Panc1 (cell line): ENCODE measurements at regions not wholly inside any gene's neighbourhood (a gene's known extent, or its start where the extent isn't known, plus 50 kb on each side); places are given as distances from the start of the nearest gene placed in this dataset.

ENCODE experiments used
- ATAC-seq: fragments of 200-7000 bp; cut with Tn5 transposase; 2 replicates; pipeline ENCODE4 v1.9.1; 2020; ENCODE audit warnings: mild to moderate bottlenecking, moderate library complexity
- BruUV-seq: library from RNA; stranded (reverse); fragments of 400-500 nt; replicated peaks from 2 replicates; lab custom pipeline; 2021; lab: Mats Ljungman, UMichigan
- CTCF ChIA-PET: fragments of 300-600 bp; sonication (Branson Sonifier 250); formaldehyde crosslinking; loops from one replicate; lab custom pipeline; 2022; ENCODE audit warnings: antibody characterized with exemption; lab: Charles Lee
- POLR2A ChIA-PET: fragments of 300-600 bp; sonication (Branson Sonifier 250); formaldehyde crosslinking; loops from one replicate; lab custom pipeline; 2022; ENCODE audit warnings: antibody characterized with exemption; lab: Charles Lee
- DNase-seq: peaks from one replicate; pipeline ENCODE4 v3.0.0-alpha.2; 2010; ENCODE audit warnings: low read depth, low spot score
- H3K27ac ChIP-seq: 2 replicates; pipeline ENCODE4 v1.5.1; 2011; ENCODE audit warnings: mild to moderate bottlenecking, low read length, inconsistent platforms
- H3K27me3 ChIP-seq: fragments of 200-500 bp; sonication (Bioruptor generic); 2 replicates; pipeline ENCODE4 v1.6.0; 2014; ENCODE audit warnings: low read length, inconsistent platforms; ENCODE audit not compliant: control insufficient read depth, insufficient read depth
- H3K36me3 ChIP-seq: fragments of 200-500 bp; sonication (Bioruptor generic); 2 replicates; pipeline ENCODE4 v1.5.1; 2014; ENCODE audit warnings: inconsistent platforms, mild to moderate bottlenecking, low read length, moderate library complexity; ENCODE audit not compliant: control insufficient read depth, insufficient read depth
- H3K4me1 ChIP-seq: 2 replicates; pipeline ENCODE4 v1.5.1; 2011; ENCODE audit warnings: inconsistent platforms, mild to moderate bottlenecking, low read length, moderate library complexity; ENCODE audit not compliant: control insufficient read depth, insufficient read depth
- H3K4me3 ChIP-seq, 2 experiments: 2 replicates each; pipeline ENCODE4 v1.5.1; 2011 to 2012; ENCODE audit warnings: low read depth in 2 of 2, low read length in 2 of 2, mild to moderate bottlenecking in 2 of 2, inconsistent platforms in 1 of 2, moderate library complexity in 1 of 2
- H3K9me3 ChIP-seq: fragments of 200-500 bp; sonication (Bioruptor generic); 2 replicates; pipeline ENCODE4 v1.5.1; 2014; ENCODE audit warnings: low read depth, mild to moderate bottlenecking, inconsistent platforms, low read length, moderate library complexity; ENCODE audit not compliant: control insufficient read depth, insufficient read depth
- POLR2AphosphoS5 ChIP-seq: IDR thresholded peaks from 2 replicates; pipeline ENCODE4 v1.6.1; 2012; ENCODE audit warnings: mild to moderate bottlenecking, low read depth, low read length, moderate library complexity
- SIN3A ChIP-seq: IDR thresholded peaks from 2 replicates; pipeline ENCODE4 v1.6.1; 2012; ENCODE audit warnings: low read depth, mild to moderate bottlenecking, low read length, moderate library complexity, borderline replicate concordance; ENCODE audit not compliant: insufficient read depth
- TCF7L2 ChIP-seq: IDR thresholded peaks from 2 replicates; pipeline ENCODE4 v1.6.1; 2011; ENCODE audit warnings: mild to moderate bottlenecking, low read depth, low read length, inconsistent platforms
- in situ Hi-C: cut with HindIII; loops from 2 replicates; pipeline ENCODE4 v1.10.0; 2016; ENCODE audit warnings: low sequenced_read_pairs, low pct_unique_long_range_greater_than_20kb
- intact Hi-C: fragments of 100-400 bp; cut with micrococcal nuclease; formaldehyde crosslinking; loops from one replicate; pipeline ENCODE4 v1.10.0; 2022; ENCODE audit not compliant: unreplicated experiment
- TF ChIP-seq, protein P1 (sequence below), 2 experiments: IDR thresholded peaks; 2 replicates each; pipeline ENCODE4 v1.6.1; 2011 to 2012; ENCODE audit warnings: low read depth in 2 of 2, control low read depth in 1 of 2, low read length in 1 of 2, mild to moderate bottlenecking in 1 of 2, moderate library complexity in 1 of 2; ENCODE audit not compliant: insufficient read depth in 1 of 2
- TF ChIP-seq, protein P2 (sequence below): fragments of 450-650 bp; IDR thresholded peaks from 2 replicates; pipeline ENCODE4 v1.5.1; 2017; ENCODE audit warnings: mild to moderate bottlenecking

DNA sequence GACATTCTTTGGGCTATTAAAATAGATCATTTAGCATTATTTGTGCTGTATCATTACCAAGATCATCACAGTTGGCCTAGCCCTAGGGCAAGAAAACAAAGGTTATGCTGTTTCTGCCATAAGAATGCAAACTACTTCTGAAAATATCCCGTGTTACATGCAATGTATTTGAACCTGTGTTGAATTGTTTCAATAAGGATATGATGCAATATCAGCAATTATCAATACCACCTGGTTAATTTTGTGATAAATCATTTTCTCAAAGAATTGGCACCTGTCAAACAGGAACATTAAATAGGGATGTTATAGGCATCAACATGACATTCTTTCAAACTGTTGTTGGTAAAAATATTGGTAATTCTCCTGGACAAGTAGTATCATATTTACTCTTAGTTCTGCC is 2002.0 kb upstream of the CDH9 start:
- no peaks in the 10 kb centered on the region for H3K9me3 ChIP-seq
- no peak for TF ChIP-seq TCF7L2
- ATAC-seq (no peak), DNase-seq (no peak)
- in situ Hi-C loops = no loop called here
- no peak overlapping the region for H3K27ac ChIP-seq
- BruUV-seq = no TSS peak
- ChIA-PET POLR2A (no interaction called here), CTCF (no interaction called here)
- H3K36me3 ChIP-seq = no peaks in the 10 kb centered on the region
- no peaks in the 10 kb centered on the region for H3K27me3 ChIP-seq
- intact Hi-C loops = no loop called here
- no peaks in the 10 kb centered on the region for H3K4me1 ChIP-seq
- no peak overlapping the region for H3K4me3 ChIP-seq

DNA sequence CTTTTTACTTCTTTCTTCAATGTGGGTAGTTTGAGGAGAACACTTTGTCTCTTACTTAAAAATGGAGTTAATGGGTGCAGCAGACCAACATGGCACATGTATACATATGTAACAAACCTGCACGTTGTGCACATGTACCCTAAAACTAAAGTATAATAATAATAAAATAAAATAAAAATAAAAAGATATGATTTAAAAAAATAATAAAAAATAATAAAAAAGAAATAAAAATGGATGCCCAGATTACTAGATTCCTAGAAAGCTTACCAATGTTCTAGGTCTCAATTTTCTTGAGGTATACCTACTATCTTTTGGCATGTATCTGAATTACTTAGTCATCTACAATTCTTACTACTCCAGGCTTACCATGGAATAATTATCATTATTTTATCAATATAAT is 2001.6 kb upstream of the CDH9 start:
- Histone ChIP-seq H3K9me3 (no peaks in the 10 kb centered on the region), H3K27ac (no peak overlapping the region), H3K4me3 (no peak overlapping the region), H3K27me3 (no peaks in the 10 kb centered on the region), H3K4me1 (no peaks in the 10 kb centered on the region), H3K36me3 (no peaks in the 10 kb centered on the region)
- POLR2A ChIA-PET = no interaction called here
- CTCF ChIA-PET = no interaction called here
- intact Hi-C loops = no loop called here
- DNase-seq (no peak), ATAC-seq (no peak)
- TF ChIP-seq SIN3A = no peak
- TF ChIP-seq, protein P1, sequence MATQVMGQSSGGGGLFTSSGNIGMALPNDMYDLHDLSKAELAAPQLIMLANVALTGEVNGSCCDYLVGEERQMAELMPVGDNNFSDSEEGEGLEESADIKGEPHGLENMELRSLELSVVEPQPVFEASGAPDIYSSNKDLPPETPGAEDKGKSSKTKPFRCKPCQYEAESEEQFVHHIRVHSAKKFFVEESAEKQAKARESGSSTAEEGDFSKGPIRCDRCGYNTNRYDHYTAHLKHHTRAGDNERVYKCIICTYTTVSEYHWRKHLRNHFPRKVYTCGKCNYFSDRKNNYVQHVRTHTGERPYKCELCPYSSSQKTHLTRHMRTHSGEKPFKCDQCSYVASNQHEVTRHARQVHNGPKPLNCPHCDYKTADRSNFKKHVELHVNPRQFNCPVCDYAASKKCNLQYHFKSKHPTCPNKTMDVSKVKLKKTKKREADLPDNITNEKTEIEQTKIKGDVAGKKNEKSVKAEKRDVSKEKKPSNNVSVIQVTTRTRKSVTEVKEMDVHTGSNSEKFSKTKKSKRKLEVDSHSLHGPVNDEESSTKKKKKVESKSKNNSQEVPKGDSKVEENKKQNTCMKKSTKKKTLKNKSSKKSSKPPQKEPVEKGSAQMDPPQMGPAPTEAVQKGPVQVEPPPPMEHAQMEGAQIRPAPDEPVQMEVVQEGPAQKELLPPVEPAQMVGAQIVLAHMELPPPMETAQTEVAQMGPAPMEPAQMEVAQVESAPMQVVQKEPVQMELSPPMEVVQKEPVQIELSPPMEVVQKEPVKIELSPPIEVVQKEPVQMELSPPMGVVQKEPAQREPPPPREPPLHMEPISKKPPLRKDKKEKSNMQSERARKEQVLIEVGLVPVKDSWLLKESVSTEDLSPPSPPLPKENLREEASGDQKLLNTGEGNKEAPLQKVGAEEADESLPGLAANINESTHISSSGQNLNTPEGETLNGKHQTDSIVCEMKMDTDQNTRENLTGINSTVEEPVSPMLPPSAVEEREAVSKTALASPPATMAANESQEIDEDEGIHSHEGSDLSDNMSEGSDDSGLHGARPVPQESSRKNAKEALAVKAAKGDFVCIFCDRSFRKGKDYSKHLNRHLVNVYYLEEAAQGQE (IDR thresholded peaks at IDR 0.05; ENCODE audit: insufficient read depth in 1 of 2, low read depth in 2 of 2, low read length in 1 of 2) = no peak
- TF ChIP-seq TCF7L2 = no peak
- TF ChIP-seq, protein P2, sequence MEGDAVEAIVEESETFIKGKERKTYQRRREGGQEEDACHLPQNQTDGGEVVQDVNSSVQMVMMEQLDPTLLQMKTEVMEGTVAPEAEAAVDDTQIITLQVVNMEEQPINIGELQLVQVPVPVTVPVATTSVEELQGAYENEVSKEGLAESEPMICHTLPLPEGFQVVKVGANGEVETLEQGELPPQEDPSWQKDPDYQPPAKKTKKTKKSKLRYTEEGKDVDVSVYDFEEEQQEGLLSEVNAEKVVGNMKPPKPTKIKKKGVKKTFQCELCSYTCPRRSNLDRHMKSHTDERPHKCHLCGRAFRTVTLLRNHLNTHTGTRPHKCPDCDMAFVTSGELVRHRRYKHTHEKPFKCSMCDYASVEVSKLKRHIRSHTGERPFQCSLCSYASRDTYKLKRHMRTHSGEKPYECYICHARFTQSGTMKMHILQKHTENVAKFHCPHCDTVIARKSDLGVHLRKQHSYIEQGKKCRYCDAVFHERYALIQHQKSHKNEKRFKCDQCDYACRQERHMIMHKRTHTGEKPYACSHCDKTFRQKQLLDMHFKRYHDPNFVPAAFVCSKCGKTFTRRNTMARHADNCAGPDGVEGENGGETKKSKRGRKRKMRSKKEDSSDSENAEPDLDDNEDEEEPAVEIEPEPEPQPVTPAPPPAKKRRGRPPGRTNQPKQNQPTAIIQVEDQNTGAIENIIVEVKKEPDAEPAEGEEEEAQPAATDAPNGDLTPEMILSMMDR = no peak
- no peak for TF ChIP-seq POLR2AphosphoS5
- no TSS peak for BruUV-seq
- in situ Hi-C loops = no loop called here

DNA sequence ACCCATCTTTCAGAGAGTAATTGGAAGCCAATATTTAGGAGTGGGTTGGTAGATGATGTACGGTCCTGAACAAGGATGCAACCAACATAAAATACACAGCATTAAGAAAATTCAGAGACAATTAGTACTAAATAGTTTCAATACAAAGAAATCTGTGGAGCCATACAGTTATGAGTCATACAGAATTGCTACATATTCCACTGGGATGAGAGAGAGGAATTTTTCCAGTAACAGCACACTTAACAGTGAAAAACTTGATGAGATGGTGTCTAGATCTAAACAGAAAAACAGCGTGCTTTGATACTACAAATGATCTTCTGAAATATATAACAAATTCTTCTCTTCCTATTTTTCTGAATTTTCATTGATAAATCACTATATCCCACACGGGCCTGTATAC is 1999.3 kb upstream of the CDH9 start:
- Histone ChIP-seq H3K27me3 (no peaks in the 10 kb centered on the region), H3K4me3 (no peak overlapping the region), H3K9me3 (no peaks in the 10 kb centered on the region), H3K36me3 (no peaks in the 10 kb centered on the region), H3K4me1 (no peaks in the 10 kb centered on the region), H3K27ac (no peak overlapping the region)
- intact Hi-C loops = no loop called here
- TF ChIP-seq, protein P2 = no peak
- TF ChIP-seq, protein P1 (IDR thresholded peaks at IDR 0.05; ENCODE audit: insufficient read depth in 1 of 2, low read depth in 2 of 2, low read length in 1 of 2) = no peak
- TF ChIP-seq TCF7L2 (no peak), SIN3A (no peak), POLR2AphosphoS5 (no peak)
- BruUV-seq = no TSS peak
- ChIA-PET CTCF (no interaction called here), POLR2A (no interaction called here)
- no peak for DNase-seq
- ATAC-seq = no peak
- in situ Hi-C loops = no loop called here
